GM12878 (cell line): ENCODE measurements at regions not wholly inside any gene's neighbourhood (a gene's known extent, or its start where the extent isn't known, plus 50 kb on each side); places are given as distances from the start of the nearest gene placed in this dataset.

Source experiments
- BCL11A ChIP-seq: IDR thresholded peaks from 2 replicates; pipeline ENCODE4 v1.6.1; 2011; ENCODE audit warnings: low read depth, low read length
- EED ChIP-seq: sonication (generic); IDR thresholded peaks from 2 replicates; pipeline ENCODE4 v1.6.1; 2016; ENCODE audit warnings: antibody characterized with exemption, low read depth
- ETV6 ChIP-seq, 2 experiments: fragments of 450-650 bp in 1 of 2; IDR thresholded peaks in 1 of 2; conservative IDR thresholded peaks in 1 of 2; 2 replicates each; pipeline ENCODE4 v1.6.1; 2014; ENCODE audit warnings: antibody characterized with exemption in 1 of 2, borderline replicate concordance in 1 of 2, low read depth in 1 of 2, mild to moderate bottlenecking in 1 of 2, moderate library complexity in 1 of 2
- JUND ChIP-seq: IDR thresholded peaks from 2 replicates; pipeline ENCODE4 v1.6.1; 2012; ENCODE audit warnings: low read depth, mild to moderate bottlenecking, low read length, improper control_type of control experiment, moderate library complexity
- MEF2B ChIP-seq: fragments of 450-650 bp; IDR thresholded peaks from 2 replicates; pipeline ENCODE4 v1.6.1; 2018; ENCODE audit warnings: mild to moderate bottlenecking, moderate library complexity; ENCODE audit not compliant: partially characterized antibody, poor library complexity, severe bottlenecking
- MXI1 ChIP-seq: fragments of 150-350 bp; IDR thresholded peaks from 2 replicates; pipeline ENCODE4 v1.6.1; 2011; ENCODE audit warnings: low read depth, mild to moderate bottlenecking, inconsistent platforms, low read length, improper control_type of control experiment
- SP1 ChIP-seq: IDR thresholded peaks from one replicate; pipeline ENCODE4 v1.6.1; 2011; ENCODE audit warnings: low read depth, low read length
- SREBF1 ChIP-seq: IDR thresholded peaks from 2 replicates; pipeline ENCODE4 v1.6.1; 2012; ENCODE audit warnings: mild to moderate bottlenecking, low read length
- SUPT20H ChIP-seq: IDR thresholded peaks from 2 replicates; pipeline ENCODE4 v1.6.1; 2011; ENCODE audit warnings: low read depth, mild to moderate bottlenecking, low read length, moderate library complexity, borderline replicate concordance; ENCODE audit not compliant: control insufficient read depth
- USF1 ChIP-seq: IDR thresholded peaks from 2 replicates; pipeline ENCODE4 v1.6.1; 2011; ENCODE audit warnings: borderline replicate concordance, low read depth, mild to moderate bottlenecking, moderate library complexity, mixed read lengths, low read length; ENCODE audit not compliant: insufficient read depth; ENCODE audit errors: extremely low read length
- ZBED1 ChIP-seq: IDR thresholded peaks from 2 replicates; pipeline ENCODE4 v1.6.1; 2016; ENCODE audit warnings: borderline replicate concordance
- ZBTB11 ChIP-seq: fragments of 450-650 bp; formaldehyde crosslinking; IDR thresholded peaks from 2 replicates; pipeline ENCODE4 v1.5.0; 2022; ENCODE audit warnings: mild to moderate bottlenecking, missing genetic modification characterization
- ZBTB40 ChIP-seq: fragments of 450-650 bp; IDR thresholded peaks from 2 replicates; pipeline ENCODE4 v1.6.1; 2016; ENCODE audit warnings: mild to moderate bottlenecking, moderate library complexity, borderline replicate concordance

- no peak for TF ChIP-seq USF1
- no peak for TF ChIP-seq ZBED1
- no peak for TF ChIP-seq SUPT20H
- TF ChIP-seq ZBTB40, result no peak
- TF ChIP-seq ZBTB11 (CRISPR knock-in tag), result no peak
- no peak for TF ChIP-seq ETV6 (conservative IDR thresholded peaks at IDR 0.05 in 1 of 2, IDR thresholded peaks at IDR 0.05 in 1 of 2; ENCODE audit: borderline replicate concordance in 1 of 2, low read depth in 1 of 2)
- TF ChIP-seq EED, result no peak
- no peak for TF ChIP-seq JUND
- TF ChIP-seq MEF2B, result no peak
- TF ChIP-seq BCL11A, result no peak
- TF ChIP-seq MXI1, result no peak
- no peak for TF ChIP-seq SP1
- TF ChIP-seq SREBF1, result no peak
- TF ChIP-seq, all 136 proteins: peak for 0
These were observed 102.9 kb downstream of the OSR1 start (continued) for GRCh38 chr2:19255481-19255880.
